GM19025 (cell line): ENCODE measurements at regions not wholly inside any gene's neighbourhood (a gene's known extent, or its start where the extent isn't known, plus 50 kb on each side); places are given as distances from the start of the nearest gene placed in this dataset.

Experiments
- ATAC-seq: cut with Tn5 transposase; IDR thresholded peaks from one replicate; pipeline ENCODE4 v1.9.1; 2021; ENCODE audit warnings: mild to moderate bottlenecking, low read depth, moderate library complexity; ENCODE audit not compliant: unreplicated experiment

- no peak for ATAC-seq
Observed at GRCh38 chr5:3875144-3875543, 279.5 kb downstream of the IRX1 start.

- no peak for ATAC-seq
Observed at GRCh38 chr5:3878267-3878666, 282.6 kb downstream of the IRX1 start.

- no peak for ATAC-seq
Observed at GRCh38 chr5:3883040-3883439, 287.4 kb downstream of the IRX1 start.

- no peak for ATAC-seq
Observed at GRCh38 chr5:3886524-3887451, 291.2 kb downstream of the IRX1 start.

- no peak for ATAC-seq
Observed at GRCh38 chr5:3888310-3888709, 292.7 kb downstream of the IRX1 start.

GRCh38 chr5:3889412-3890142 is 293.9 kb downstream of the IRX1 start:
- ATAC-seq, result no peak

- ATAC-seq, result no peak
Observed at GRCh38 chr5:3891113-3891512, 295.5 kb downstream of the IRX1 start.

GRCh38 chr5:3893527-3893926 is 297.9 kb downstream of the IRX1 start:
- no peak for ATAC-seq

GRCh38 chr5:3893975-3894374 is 298.3 kb downstream of the IRX1 start:
- no peak for ATAC-seq

- no peak for ATAC-seq
Observed at GRCh38 chr5:3896098-3896497, 300.5 kb downstream of the IRX1 start.

- ATAC-seq, result no peak
Observed at GRCh38 chr5:3899093-3899492, 303.5 kb downstream of the IRX1 start.

GRCh38 chr5:3904584-3904983 is 309.0 kb downstream of the IRX1 start:
- no peak for ATAC-seq

GRCh38 chr5:3905031-3905430 is 309.4 kb downstream of the IRX1 start:
- no peak for ATAC-seq

- no peak for ATAC-seq
Observed at GRCh38 chr5:3905521-3905920, 309.9 kb downstream of the IRX1 start.

- no peak for ATAC-seq
Observed at GRCh38 chr5:3911111-3911510, 315.5 kb downstream of the IRX1 start.

GRCh38 chr5:3911773-3912172 is 316.1 kb downstream of the IRX1 start:
- ATAC-seq, result no peak

- no peak for ATAC-seq
Observed at GRCh38 chr5:3912790-3913189, 317.2 kb downstream of the IRX1 start.

GRCh38 chr5:3913279-3913678 is 317.6 kb downstream of the IRX1 start:
- no peak for ATAC-seq

GRCh38 chr5:3925022-3925421 is 329.4 kb downstream of the IRX1 start:
- no peak for ATAC-seq

- ATAC-seq, result no peak
Observed at GRCh38 chr5:3925935-3926334, 330.3 kb downstream of the IRX1 start.

- no peak for ATAC-seq
Observed at GRCh38 chr5:3929799-3930198, 334.2 kb downstream of the IRX1 start.

GRCh38 chr5:3931976-3932375 is 336.3 kb downstream of the IRX1 start:
- ATAC-seq, result no peak
